Inflammatory macrophage treated with lipopolysaccharide for 4 hours (primary cell): ENCODE measurements at regions not wholly inside any gene's neighbourhood (a gene's known extent, or its start where the extent isn't known, plus 50 kb on each side); places are given as distances from the start of the nearest gene placed in this dataset.
"Not testable (repeated sequence)": the region's sequence is repeated elsewhere in the genome, so short reads cannot be mapped to it uniquely, and the experiment has no call there.

Experiments
- DNase-seq: peaks from one replicate; pipeline ENCODE4 v3.0.0-alpha.2; 2020

GRCh38 chr11:110347660-110348059 is 51.2 kb upstream of the RDX start:
- no peak for DNase-seq

- DNase-seq = peak; percentile 91
These were observed 53.0 kb upstream of the RDX start for GRCh38 chr11:110349138-110349996.

GRCh38 chr11:110349997-110350383 is 53.6 kb upstream of the RDX start:
- not testable (repeated sequence) for DNase-seq

GRCh38 chr11:110355011-110355744 is 58.8 kb upstream of the RDX start:
- DNase-seq = no peak

- DNase-seq = peak; percentile 91
These were observed 60.6 kb upstream of the RDX start for GRCh38 chr11:110356762-110357671.

- peak; percentile 51 for DNase-seq
These were observed 61.9 kb upstream of the RDX start for GRCh38 chr11:110358336-110358735.

GRCh38 chr11:110360781-110361408 is 64.5 kb upstream of the RDX start:
- DNase-seq = not testable (repeated sequence)

GRCh38 chr11:110362971-110363509 is 66.6 kb upstream of the RDX start:
- no peak for DNase-seq

- DNase-seq = no peak
These were observed 63.5 kb upstream of the FDX1 start for GRCh38 chr11:110366291-110366690.

GRCh38 chr11:110367571-110367970 is 62.2 kb upstream of the FDX1 start:
- DNase-seq = peak; percentile 36

- DNase-seq = peak; percentile 60
These were observed 58.7 kb upstream of the FDX1 start for GRCh38 chr11:110371084-110371483.

- DNase-seq = peak; percentile 98
These were observed 56.6 kb upstream of the FDX1 start for GRCh38 chr11:110373051-110373702.

- DNase-seq = peak; percentile 96
These were observed 54.8 kb upstream of the FDX1 start for GRCh38 chr11:110374921-110375320.

- peak; percentile 58 for DNase-seq
These were observed 54.4 kb upstream of the FDX1 start for GRCh38 chr11:110375351-110375750.

GRCh38 chr11:110376021-110376420 is 53.7 kb upstream of the FDX1 start:
- DNase-seq = peak; percentile 35

- peak; percentile 98 for DNase-seq
These were observed 52.9 kb upstream of the FDX1 start for GRCh38 chr11:110376711-110377324.

- peak; percentile 53 for DNase-seq
These were observed 52.3 kb upstream of the FDX1 start for GRCh38 chr11:110377434-110377833.

GRCh38 chr11:110379261-110379660 is 50.5 kb upstream of the FDX1 start:
- no peak for DNase-seq

GRCh38 chr11:110379936-110380335 is 49.8 kb upstream of the FDX1 start:
- no peak for DNase-seq
